DOHH2 (cell line): ENCODE measurements at regions not wholly inside any gene's neighbourhood (a gene's known extent, or its start where the extent isn't known, plus 50 kb on each side); places are given as distances from the start of the nearest gene placed in this dataset.

Source experiments
- CTCF ChIP-seq: fragments of 200-600 bp; sonication (generic); IDR thresholded peaks from one replicate; pipeline ENCODE4 v1.5.1; 2014; ENCODE audit warnings: antibody characterized with exemption, mild to moderate bottlenecking, low read depth, low read length; ENCODE audit not compliant: poor library complexity, severe bottlenecking
- EZH2phosphoT487 ChIP-seq: fragments of 200-600 bp; sonication (generic); IDR thresholded peaks from 2 replicates; pipeline ENCODE4 v1.6.1; 2017; ENCODE audit warnings: borderline replicate concordance, mild to moderate bottlenecking, antibody characterized with exemption, low read length, moderate library complexity, mixed read lengths

- TF ChIP-seq CTCF (no peak), EZH2phosphoT487 (no peak)
Measured at GRCh38 chrX:99348256-99348655, 1061.8 kb downstream of the PCDH19 start.
